Skeletal muscle satellite cell (primary cell): ENCODE measurements at regions not wholly inside any gene's neighbourhood (a gene's known extent, or its start where the extent isn't known, plus 50 kb on each side); places are given as distances from the start of the nearest gene placed in this dataset.

ENCODE experiments used
- H3K27me3 ChIP-seq: 2 replicates; pipeline ENCODE4 v1.7.0; 2013; ENCODE audit warnings: low read length; ENCODE audit not compliant: control insufficient read depth, insufficient read depth
- H3K36me3 ChIP-seq: 2 replicates; pipeline ENCODE4 v1.7.0; 2013; ENCODE audit warnings: mild to moderate bottlenecking, control low read depth, low read length; ENCODE audit not compliant: insufficient read depth
- H3K4me1 ChIP-seq: 2 replicates; pipeline ENCODE4 v1.7.0; 2013; ENCODE audit warnings: low read length; ENCODE audit not compliant: control insufficient read depth, insufficient read depth
- H3K4me2 ChIP-seq: 2 replicates; pipeline ENCODE4 v1.7.0; 2013; ENCODE audit warnings: mild to moderate bottlenecking, low read length
- H3K4me3 ChIP-seq: 2 replicates; pipeline ENCODE4 v1.7.0; 2013; ENCODE audit warnings: low read length
- H3K9ac ChIP-seq: 2 replicates; pipeline ENCODE4 v1.7.0; 2013; ENCODE audit warnings: mild to moderate bottlenecking, low read depth, low read length, moderate library complexity
- H3K9me3 ChIP-seq: replicated peaks from 2 replicates; pipeline ENCODE4 v1.7.0; 2013; ENCODE audit warnings: mild to moderate bottlenecking, control low read depth, low read length

DNA sequence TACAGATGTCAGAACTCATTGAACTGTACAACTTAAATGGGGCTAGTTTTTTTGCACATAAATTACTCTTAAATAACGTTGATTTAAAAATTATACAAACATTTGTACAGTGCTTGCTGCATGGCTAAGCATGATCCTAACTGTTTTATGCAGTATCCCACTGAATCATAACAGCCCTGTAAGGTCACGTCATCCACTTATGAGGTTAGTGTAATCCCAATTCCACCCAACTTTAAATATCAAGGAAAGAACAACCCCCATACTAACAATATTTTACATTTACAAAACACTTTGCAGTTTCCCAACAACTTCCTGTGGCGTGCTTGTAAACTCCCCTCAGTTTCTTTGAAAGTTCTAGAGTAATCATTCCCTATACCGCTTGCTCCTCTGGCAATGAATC is 190.1 kb upstream of the SALL1 start:
- no peaks in the 10 kb centered on the region for H3K27me3 ChIP-seq
- H3K4me2 ChIP-seq: no peak overlapping the region
- H3K9me3 ChIP-seq: peaks cover 6% of the 10 kb centered on the region
- H3K36me3 ChIP-seq: no peaks in the 10 kb centered on the region
- no peak overlapping the region for H3K9ac ChIP-seq
- H3K4me3 ChIP-seq: no peak overlapping the region
- H3K4me1 ChIP-seq: peaks cover 5% of the 10 kb centered on the region

DNA sequence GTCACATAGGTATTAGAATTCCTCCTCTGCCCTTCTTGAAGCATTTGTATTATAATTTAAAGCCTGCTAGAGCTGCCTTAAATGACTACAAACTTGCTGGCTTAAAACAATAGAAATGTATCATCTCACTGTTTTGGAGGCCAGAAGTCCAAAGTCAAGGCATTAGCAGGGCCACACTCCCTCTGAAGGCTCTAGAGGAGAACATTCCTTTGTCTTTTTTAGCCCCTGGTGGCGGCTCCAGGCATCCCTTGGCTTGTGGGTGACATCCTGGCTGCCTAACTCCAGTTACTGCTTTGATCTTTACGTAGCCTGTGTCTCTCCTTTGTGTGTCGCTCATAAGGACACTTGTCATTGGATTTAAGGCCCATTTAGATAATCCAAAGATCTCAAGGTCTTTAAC is 186.6 kb upstream of the SALL1 start:
- Histone ChIP-seq H3K4me2 (no peak overlapping the region), H3K27me3 (no peaks in the 10 kb centered on the region), H3K36me3 (no peaks in the 10 kb centered on the region), H3K9me3 (no peaks in the 10 kb centered on the region), H3K4me1 (no peaks in the 10 kb centered on the region), H3K9ac (no peak overlapping the region), H3K4me3 (no peak overlapping the region)

- H3K36me3 ChIP-seq: no peaks in the 10 kb centered on the region
- H3K4me1 ChIP-seq: no peaks in the 10 kb centered on the region
- no peaks in the 10 kb centered on the region for H3K27me3 ChIP-seq
- no peaks in the 10 kb centered on the region for H3K9me3 ChIP-seq
- H3K4me3 ChIP-seq: no peak overlapping the region
- H3K4me2 ChIP-seq: no peak overlapping the region
- no peak overlapping the region for H3K9ac ChIP-seq
Measured at GRCh38 chr16:51328733-51329132, 177.7 kb upstream of the SALL1 start.

DNA sequence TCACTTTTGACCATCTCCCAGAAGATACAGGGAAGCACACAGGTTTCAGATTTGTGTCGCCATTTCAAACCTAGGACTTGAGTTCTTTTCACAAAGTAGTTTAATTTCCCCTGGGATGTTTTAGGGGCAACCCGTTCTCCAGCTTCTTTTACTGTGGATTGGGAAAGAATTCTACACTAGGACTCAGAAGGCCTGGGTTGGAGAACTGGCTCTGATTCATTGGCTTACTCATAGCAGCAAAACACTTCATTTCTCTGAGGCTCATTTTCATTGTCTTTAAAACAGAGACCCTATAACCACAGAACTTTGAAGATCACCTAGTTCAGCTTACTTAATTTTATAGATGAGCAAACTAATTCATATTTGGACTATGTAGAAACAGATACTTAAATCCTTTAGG is 175.9 kb upstream of the SALL1 start:
- H3K4me3 ChIP-seq: no peak overlapping the region
- H3K27me3 ChIP-seq: no peaks in the 10 kb centered on the region
- H3K9ac ChIP-seq: no peak overlapping the region
- no peak overlapping the region for H3K4me2 ChIP-seq
- H3K36me3 ChIP-seq: no peaks in the 10 kb centered on the region
- no peaks in the 10 kb centered on the region for H3K9me3 ChIP-seq
- H3K4me1 ChIP-seq: no peaks in the 10 kb centered on the region

DNA sequence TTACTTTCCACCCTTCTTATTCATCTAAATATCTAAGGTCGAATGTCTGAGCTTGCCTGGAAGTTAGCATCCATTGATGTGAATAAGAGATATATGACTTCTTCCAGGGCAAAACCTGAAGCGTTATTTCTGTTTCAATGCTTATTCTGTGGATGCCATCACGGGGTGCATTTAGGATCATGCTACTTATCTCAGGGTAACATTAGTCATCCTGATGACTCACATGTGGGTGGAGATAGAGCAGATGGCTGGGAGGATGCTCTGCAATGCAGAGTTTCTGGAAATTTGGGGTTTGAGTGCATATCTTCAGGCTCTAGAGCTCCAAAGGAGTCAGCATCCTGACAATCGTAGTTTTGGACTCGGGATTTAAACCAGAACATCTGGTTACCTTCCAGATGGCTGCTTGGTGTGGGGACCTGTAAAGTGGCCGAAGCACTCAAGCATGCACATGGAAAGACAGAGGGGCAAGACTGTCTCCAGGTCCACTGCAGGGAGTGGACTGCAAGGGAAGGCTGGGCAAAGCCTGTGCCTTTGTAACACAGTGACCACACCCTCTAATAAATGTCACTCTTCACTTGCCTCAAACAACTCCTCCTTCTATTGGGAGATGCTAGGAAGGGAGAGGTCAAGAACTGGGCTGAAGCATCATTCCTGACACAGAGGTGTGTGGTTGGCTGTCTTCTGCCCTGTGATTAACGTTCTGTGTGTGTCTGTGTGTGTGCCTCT is 175.2 kb upstream of the SALL1 start:
- Histone ChIP-seq H3K36me3 (no peaks in the 10 kb centered on the region), H3K4me2 (no peak overlapping the region), H3K27me3 (no peaks in the 10 kb centered on the region), H3K4me1 (no peaks in the 10 kb centered on the region), H3K4me3 (no peak overlapping the region), H3K9ac (no peak overlapping the region), H3K9me3 (no peaks in the 10 kb centered on the region)

- Histone ChIP-seq H3K36me3 (no peaks in the 10 kb centered on the region), H3K4me1 (no peaks in the 10 kb centered on the region), H3K4me2 (no peak overlapping the region), H3K4me3 (no peak overlapping the region), H3K9ac (no peak overlapping the region), H3K9me3 (no peaks in the 10 kb centered on the region), H3K27me3 (no peaks in the 10 kb centered on the region)
Measured at GRCh38 chr16:51321251-51321650, 170.2 kb upstream of the SALL1 start.

- Histone ChIP-seq H3K4me1 (no peaks in the 10 kb centered on the region), H3K36me3 (no peaks in the 10 kb centered on the region), H3K9me3 (no peaks in the 10 kb centered on the region), H3K9ac (no peak overlapping the region), H3K4me2 (no peak overlapping the region), H3K4me3 (no peak overlapping the region), H3K27me3 (no peaks in the 10 kb centered on the region)
Measured at GRCh38 chr16:51317575-51317974, 166.5 kb upstream of the SALL1 start.

- H3K9me3 ChIP-seq: no peaks in the 10 kb centered on the region
- H3K9ac ChIP-seq: no peak overlapping the region
- no peaks in the 10 kb centered on the region for H3K36me3 ChIP-seq
- no peaks in the 10 kb centered on the region for H3K4me1 ChIP-seq
- no peaks in the 10 kb centered on the region for H3K27me3 ChIP-seq
- no peak overlapping the region for H3K4me3 ChIP-seq
- no peak overlapping the region for H3K4me2 ChIP-seq
Measured at GRCh38 chr16:51313198-51313597, 162.1 kb upstream of the SALL1 start.

DNA sequence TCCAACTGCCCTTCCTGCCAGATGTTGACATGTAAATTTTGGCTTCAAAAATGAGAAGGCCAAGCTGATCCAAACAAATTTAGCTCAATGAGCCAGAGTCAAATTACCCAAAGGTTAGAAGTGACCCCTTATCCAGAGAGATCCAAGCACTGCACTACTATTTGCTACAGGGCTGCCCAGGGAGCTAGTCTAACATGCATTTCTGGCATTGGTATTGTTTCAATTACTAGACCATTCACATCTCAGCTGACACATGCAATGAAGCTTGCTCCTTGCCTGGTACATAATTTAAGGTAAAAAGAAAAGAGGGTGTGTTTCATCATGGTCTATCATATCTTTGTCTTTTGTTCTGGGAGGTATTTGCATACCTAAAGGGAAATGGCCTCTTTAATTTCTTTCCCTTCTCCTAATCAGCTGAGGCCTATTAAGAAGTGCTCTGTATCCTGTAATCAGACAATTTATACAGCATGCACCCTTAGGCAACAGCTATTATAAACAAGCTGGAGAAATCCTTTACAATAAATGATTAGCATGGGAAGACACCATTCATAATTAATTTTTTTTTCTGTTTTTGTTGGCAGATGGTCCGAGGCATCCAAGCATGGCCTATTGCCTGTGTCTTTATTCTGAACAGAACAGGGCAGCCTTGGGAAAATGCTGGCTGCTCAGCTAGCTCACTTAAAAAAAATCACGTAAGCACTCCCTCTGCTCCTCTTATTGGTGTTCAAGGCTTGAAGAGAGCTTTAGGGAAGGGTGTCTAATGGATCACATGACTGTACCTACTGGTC is 161.5 kb upstream of the SALL1 start:
- Histone ChIP-seq H3K9ac (no peak overlapping the region), H3K9me3 (no peaks in the 10 kb centered on the region)

DNA sequence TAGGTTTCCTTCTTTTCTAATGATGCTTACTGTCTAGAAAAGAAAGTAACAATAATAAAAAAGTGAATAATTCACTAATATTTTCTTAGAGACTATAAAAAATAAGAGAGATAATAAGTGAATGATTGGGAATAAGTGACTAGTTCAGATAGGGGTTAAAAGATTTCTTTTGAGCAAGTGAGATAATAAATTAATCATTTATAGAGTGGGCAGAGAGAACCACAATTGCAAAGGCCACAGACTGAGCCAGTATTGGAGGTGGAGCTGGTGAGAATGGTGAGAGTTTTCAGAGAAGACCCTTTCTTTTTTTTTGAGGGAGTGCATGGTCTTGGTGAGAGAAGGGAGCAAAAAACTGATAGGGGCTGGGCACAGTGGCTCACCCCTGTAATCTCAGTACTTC is 159.1 kb upstream of the SALL1 start:
- no peaks in the 10 kb centered on the region for H3K4me1 ChIP-seq
- H3K27me3 ChIP-seq: no peaks in the 10 kb centered on the region
- no peaks in the 10 kb centered on the region for H3K9me3 ChIP-seq
- H3K9ac ChIP-seq: no peak overlapping the region
- no peak overlapping the region for H3K4me2 ChIP-seq
- no peak overlapping the region for H3K4me3 ChIP-seq
- H3K36me3 ChIP-seq: no peaks in the 10 kb centered on the region

More for the DNA sequence above, 161.5 kb upstream of the SALL1 start:
- H3K4me3 ChIP-seq: no peak overlapping the region
- H3K36me3 ChIP-seq: no peaks in the 10 kb centered on the region
- H3K4me2 ChIP-seq: no peak overlapping the region
- no peaks in the 10 kb centered on the region for H3K27me3 ChIP-seq
- no peaks in the 10 kb centered on the region for H3K4me1 ChIP-seq

- no peaks in the 10 kb centered on the region for H3K36me3 ChIP-seq
- H3K9ac ChIP-seq: no peak overlapping the region
- no peaks in the 10 kb centered on the region for H3K9me3 ChIP-seq
- H3K4me3 ChIP-seq: no peak overlapping the region
- no peak overlapping the region for H3K4me2 ChIP-seq
- no peaks in the 10 kb centered on the region for H3K27me3 ChIP-seq
- H3K4me1 ChIP-seq: no peaks in the 10 kb centered on the region
Measured at GRCh38 chr16:51306886-51307595, 156.0 kb upstream of the SALL1 start.
